ENCODE measurements at regions not wholly inside any gene's neighbourhood (a gene's known extent, or its start where the extent isn't known, plus 50 kb on each side); places are given as distances from the start of the nearest gene placed in this dataset.

- Mint-ChIP-seq H3K27ac (no peak overlapping the region), H3K9me3 (no peaks in the 10 kb centered on the region), H3K27me3 (no peaks in the 10 kb centered on the region), H3K36me3 (no peaks in the 10 kb centered on the region), H3K4me1 (no peaks in the 10 kb centered on the region), H3K4me3 (no peak overlapping the region)
- DNase-seq, result no peak
These were observed 317.6 kb downstream of the RPS24 start for GRCh38 chr10:78351283-78351682.

DNA sequence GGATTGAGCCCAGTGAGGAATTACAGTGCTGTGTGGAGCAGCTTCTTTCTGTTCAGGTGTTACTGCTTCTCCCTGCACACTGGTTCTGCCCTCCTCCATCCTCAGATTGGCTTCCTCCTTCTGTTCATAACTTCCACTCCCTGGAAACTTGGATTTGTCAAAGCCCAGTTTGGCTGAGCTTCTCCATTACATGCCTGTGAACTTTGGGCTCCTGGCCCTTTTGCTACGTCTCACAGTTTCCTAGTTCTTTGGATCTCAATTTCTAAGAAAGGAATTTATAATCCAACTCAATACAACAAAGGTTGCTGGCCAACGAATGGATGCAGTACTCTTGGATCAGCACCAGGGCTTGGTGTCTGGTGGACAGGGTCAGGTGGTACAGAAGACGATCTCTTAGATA lies 318.1 kb downstream of the RPS24 start:
- no peak overlapping the region for H3K27ac Mint-ChIP-seq
- no peaks in the 10 kb centered on the region for H3K36me3 Mint-ChIP-seq
- H3K9me3 Mint-ChIP-seq, result no peaks in the 10 kb centered on the region
- no peak for DNase-seq
- no peak overlapping the region for H3K4me3 Mint-ChIP-seq
- no peaks in the 10 kb centered on the region for H3K4me1 Mint-ChIP-seq
- H3K27me3 Mint-ChIP-seq, result no peaks in the 10 kb centered on the region

GRCh38 chr10:78353636-78354035 lies 320.0 kb downstream of the RPS24 start:
- no peaks in the 10 kb centered on the region for H3K36me3 Mint-ChIP-seq
- H3K4me1 Mint-ChIP-seq, result no peaks in the 10 kb centered on the region
- no peak overlapping the region for H3K4me3 Mint-ChIP-seq
- H3K27me3 Mint-ChIP-seq, result no peaks in the 10 kb centered on the region
- no peak for DNase-seq
- H3K9me3 Mint-ChIP-seq, result no peaks in the 10 kb centered on the region
- no peak overlapping the region for H3K27ac Mint-ChIP-seq

GRCh38 chr10:78354101-78354500 lies 320.4 kb downstream of the RPS24 start:
- Mint-ChIP-seq H3K4me1 (no peaks in the 10 kb centered on the region), H3K27me3 (no peaks in the 10 kb centered on the region), H3K27ac (no peak overlapping the region), H3K9me3 (no peaks in the 10 kb centered on the region), H3K4me3 (no peak overlapping the region), H3K36me3 (no peaks in the 10 kb centered on the region)
- no peak for DNase-seq

DNA sequence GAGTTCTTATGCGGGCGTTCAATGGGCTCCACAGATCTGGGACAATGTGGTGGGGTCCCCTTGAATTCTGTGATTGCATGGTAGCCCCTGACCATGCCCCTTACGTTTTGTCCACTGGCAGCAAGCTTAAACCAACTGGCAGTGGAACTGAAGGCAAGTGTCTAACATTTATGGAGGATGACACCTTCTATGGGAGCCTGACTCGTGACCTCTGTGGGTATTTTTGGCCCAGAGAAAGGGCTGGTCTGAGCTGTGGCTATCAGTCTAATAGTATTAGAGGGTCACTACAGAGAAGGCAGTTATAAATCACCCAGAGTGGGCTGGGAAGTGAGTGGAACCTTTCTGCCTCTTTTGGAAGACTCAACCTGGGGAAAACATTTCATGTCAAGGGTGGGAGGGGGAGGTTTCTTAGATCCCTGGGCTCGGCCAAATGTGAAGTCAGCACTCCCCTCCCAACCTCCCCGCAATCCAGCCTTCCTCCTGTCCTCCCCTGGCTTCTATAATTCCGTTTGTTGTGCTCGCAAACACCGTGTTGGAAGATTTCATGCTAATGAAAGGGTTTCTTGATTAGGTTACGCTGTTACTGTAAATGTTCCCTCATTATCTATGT lies 322.7 kb downstream of the RPS24 start:
- Mint-ChIP-seq H3K36me3 (no peaks in the 10 kb centered on the region), H3K4me1 (peaks cover 4% of the 10 kb centered on the region), H3K9me3 (no peaks in the 10 kb centered on the region), H3K27me3 (no peaks in the 10 kb centered on the region), H3K4me3 (no peak overlapping the region), H3K27ac (no peak overlapping the region)
- no peak for DNase-seq

DNA sequence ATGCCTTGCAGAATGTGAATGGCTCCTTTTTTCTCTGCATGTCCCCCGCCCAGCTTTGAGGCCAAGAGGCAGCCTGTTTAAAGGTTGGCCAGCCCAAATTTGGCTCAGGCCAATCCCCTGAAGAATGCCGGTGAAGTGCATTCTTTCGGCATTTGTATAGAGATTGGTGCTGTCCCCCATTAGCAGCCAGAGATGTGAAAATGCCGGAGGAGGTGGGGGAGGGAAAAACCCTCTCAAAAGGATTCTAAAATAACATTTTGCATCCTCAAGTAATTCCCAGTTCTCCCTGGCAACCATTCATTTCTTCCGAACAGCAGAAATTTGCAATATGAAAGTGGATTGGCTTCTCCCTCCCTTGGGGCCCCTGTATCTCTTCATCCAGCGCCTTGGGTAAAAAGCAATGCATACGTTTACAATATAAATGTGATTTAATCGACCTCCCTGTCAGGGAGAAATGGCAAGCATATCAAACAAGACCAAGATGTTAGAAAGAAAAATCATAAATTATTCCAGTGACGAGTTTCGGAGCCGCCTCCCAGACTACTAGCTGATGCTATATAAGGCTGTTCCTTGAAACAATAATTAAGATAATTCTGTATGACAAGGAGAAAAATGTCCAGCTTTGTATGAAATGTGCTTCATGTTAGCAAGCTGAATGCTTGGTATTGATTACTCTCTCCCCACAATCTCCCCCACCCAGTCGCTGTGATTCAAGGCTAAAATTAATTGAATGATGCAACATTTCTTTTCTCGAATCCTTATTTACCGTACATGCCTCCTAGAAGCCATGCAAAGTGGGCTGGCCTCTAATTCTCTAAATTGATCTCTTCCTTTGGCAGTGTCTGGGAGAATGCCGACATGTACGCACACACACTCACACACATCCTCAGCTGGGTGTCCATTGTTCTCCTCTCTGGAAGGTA lies 323.7 kb downstream of the RPS24 start:
- DNase-seq, result no peak
- Mint-ChIP-seq H3K9me3 (no peaks in the 10 kb centered on the region), H3K27me3 (no peaks in the 10 kb centered on the region)

DNA sequence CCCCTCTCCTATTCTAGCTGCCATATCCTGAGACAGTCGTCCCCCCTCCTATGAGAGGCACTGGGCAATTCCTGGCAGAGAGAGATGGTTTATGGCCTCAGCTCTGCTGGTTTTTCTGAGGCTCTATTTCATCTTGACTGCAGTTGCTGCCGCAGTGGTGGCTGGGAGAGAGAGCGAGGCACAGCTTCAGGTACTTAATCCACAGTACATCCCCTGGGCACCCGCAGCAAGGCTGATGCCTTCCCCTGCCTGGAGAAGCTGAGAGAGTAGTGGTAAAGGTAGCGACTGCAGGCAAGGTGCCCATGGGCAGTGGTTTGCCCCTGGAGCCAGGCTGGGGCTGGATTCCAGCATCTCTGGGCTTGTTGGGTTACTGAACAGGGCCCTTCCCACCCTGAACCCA lies 324.7 kb downstream of the RPS24 start:
- Mint-ChIP-seq H3K4me3 (no peak overlapping the region), H3K27me3 (no peaks in the 10 kb centered on the region), H3K36me3 (peaks cover 6% of the 10 kb centered on the region), H3K9me3 (no peaks in the 10 kb centered on the region), H3K4me1 (peaks cover 15% of the 10 kb centered on the region), H3K27ac (no peak overlapping the region)
- DNase-seq, result no peak

More for the DNA sequence above, 323.7 kb downstream of the RPS24 start:
- no peak overlapping the region for H3K4me3 Mint-ChIP-seq
- peaks cover 12% of the 10 kb centered on the region for H3K4me1 Mint-ChIP-seq
- H3K36me3 Mint-ChIP-seq, result peaks cover 5% of the 10 kb centered on the region
- H3K27ac Mint-ChIP-seq, result no peak overlapping the region

DNA sequence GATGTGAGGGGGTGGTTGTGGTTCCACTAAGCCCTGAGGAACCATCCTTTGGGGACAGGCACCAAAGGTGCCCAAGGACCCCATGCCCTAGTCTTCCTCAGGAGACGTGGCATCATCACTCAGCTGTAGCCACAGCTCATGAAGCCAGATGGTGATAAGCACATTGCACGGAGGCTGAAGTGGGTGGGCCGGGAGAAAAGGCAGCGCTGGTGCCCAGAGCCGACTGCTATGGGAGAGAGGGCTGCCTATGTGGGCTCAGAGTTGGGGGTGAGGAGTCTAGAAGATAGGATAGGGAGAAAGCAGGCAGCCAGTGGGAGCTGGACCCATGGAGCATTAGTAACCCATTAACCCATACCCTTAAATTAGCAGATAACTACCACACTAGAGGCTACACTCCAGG lies 325.3 kb downstream of the RPS24 start:
- Mint-ChIP-seq H3K4me3 (no peak overlapping the region), H3K36me3 (peaks cover 6% of the 10 kb centered on the region), H3K4me1 (peaks cover 15% of the 10 kb centered on the region), H3K9me3 (no peaks in the 10 kb centered on the region), H3K27me3 (no peaks in the 10 kb centered on the region), H3K27ac (no peak overlapping the region)
- no peak for DNase-seq

DNA sequence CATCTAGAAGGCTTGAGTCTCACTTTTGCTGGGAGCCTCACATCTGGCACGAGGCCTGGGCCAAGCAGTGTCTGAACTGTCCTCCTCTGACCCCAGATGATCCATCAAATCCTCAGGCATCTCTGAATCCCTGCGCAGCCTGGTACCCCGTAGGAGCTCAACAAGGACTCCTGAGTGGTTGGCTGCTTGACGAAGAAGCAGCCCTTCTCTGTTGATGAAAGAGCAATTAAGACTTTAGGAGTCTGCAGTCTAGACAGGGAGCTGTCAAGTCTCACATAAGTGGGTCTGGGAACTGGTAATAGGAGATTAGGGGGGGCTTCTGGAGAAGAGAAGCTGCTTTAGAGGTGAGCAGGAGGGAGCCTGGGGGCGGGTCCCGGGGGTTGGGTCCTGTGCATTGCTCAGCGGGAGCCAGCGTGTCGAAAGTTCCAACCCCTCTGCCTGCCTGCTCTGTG lies 326.0 kb downstream of the RPS24 start:
- Mint-ChIP-seq H3K27ac (no peak overlapping the region), H3K27me3 (no peaks in the 10 kb centered on the region), H3K36me3 (peaks cover 6% of the 10 kb centered on the region), H3K9me3 (no peaks in the 10 kb centered on the region), H3K4me1 (peaks cover 15% of the 10 kb centered on the region), H3K4me3 (no peak overlapping the region)
- no peak for DNase-seq

- H3K4me1 Mint-ChIP-seq, result peaks cover 15% of the 10 kb centered on the region
- DNase-seq, result no peak
- H3K36me3 Mint-ChIP-seq, result peaks cover 6% of the 10 kb centered on the region
- no peaks in the 10 kb centered on the region for H3K27me3 Mint-ChIP-seq
- H3K27ac Mint-ChIP-seq, result no peak overlapping the region
- H3K9me3 Mint-ChIP-seq, result no peaks in the 10 kb centered on the region
- no peak overlapping the region for H3K4me3 Mint-ChIP-seq
These were observed 326.6 kb downstream of the RPS24 start for GRCh38 chr10:78360284-78360683.

DNA sequence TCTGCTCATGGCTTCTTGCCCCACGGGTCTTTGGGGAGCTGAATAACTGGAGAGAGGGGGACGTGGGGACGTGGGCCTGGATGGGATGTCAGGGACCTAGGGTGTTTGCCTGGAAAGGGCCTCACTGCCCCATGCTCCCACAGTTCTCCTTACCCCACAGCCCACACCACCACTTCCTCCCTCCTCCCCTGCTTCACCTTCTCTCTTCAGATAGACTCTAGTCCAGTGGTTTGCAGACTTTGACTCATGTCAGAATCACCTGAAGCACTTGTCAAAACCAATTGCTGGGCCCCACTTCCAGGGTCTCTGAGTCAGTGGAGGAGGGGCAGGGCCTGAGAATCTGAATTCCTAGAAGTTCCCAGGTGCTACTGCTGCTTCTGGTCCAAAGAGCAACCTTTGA lies 327.4 kb downstream of the RPS24 start:
- Mint-ChIP-seq H3K27ac (no peak overlapping the region), H3K36me3 (peaks cover 6% of the 10 kb centered on the region), H3K9me3 (no peaks in the 10 kb centered on the region), H3K4me1 (peaks cover 15% of the 10 kb centered on the region), H3K27me3 (no peaks in the 10 kb centered on the region), H3K4me3 (no peak overlapping the region)
- no peak for DNase-seq

DNA sequence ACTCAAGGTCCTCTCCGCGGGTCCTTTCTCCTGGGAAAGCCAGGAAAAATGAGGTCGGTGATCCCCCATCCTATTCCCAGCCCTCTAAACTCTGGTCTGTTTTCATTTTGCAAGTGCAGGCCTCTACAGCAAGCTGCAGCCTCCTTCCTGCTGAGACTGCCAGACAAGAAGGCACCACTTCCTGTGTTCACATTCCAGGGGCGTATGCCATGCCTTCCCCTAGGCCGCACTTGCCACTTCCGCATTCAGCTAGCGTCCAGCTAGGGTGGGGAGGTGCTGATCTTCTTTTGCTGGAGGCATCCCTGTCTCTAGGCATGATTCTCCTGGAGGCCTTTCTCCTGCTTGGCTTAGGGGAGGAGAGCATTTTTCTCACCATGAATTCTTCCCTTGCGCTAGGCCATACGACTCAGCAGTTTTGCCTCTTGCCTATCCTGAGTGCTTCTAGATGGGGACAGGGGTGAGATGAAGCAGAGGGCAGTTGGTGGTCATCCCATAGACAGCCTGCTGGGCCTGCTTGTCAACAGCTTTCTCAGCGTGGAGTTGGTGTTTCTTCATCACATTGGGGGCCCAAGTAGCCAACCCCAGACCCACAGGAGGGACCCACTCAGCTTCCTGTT lies 328.9 kb downstream of the RPS24 start:
- no peaks in the 10 kb centered on the region for H3K27me3 Mint-ChIP-seq
- H3K4me1 Mint-ChIP-seq, result peaks cover 15% of the 10 kb centered on the region
- peak overlapping the region; percentile 71 for H3K27ac Mint-ChIP-seq
- no peaks in the 10 kb centered on the region for H3K9me3 Mint-ChIP-seq
- H3K4me3 Mint-ChIP-seq, result no peak overlapping the region
- H3K36me3 Mint-ChIP-seq, result peaks cover 6% of the 10 kb centered on the region
- DNase-seq, result peak; percentile 9

GRCh38 chr10:78363190-78363589 lies 329.5 kb downstream of the RPS24 start:
- no peak for DNase-seq
- peaks cover 6% of the 10 kb centered on the region for H3K36me3 Mint-ChIP-seq
- H3K9me3 Mint-ChIP-seq, result no peaks in the 10 kb centered on the region
- H3K27me3 Mint-ChIP-seq, result no peaks in the 10 kb centered on the region
- H3K4me1 Mint-ChIP-seq, result peaks cover 15% of the 10 kb centered on the region
- H3K27ac Mint-ChIP-seq, result peak overlapping the region; percentile 3
- no peak overlapping the region for H3K4me3 Mint-ChIP-seq

GRCh38 chr10:78365694-78366093 lies 332.0 kb downstream of the RPS24 start:
- no peaks in the 10 kb centered on the region for H3K27me3 Mint-ChIP-seq
- H3K4me3 Mint-ChIP-seq, result no peak overlapping the region
- H3K36me3 Mint-ChIP-seq, result peaks cover 6% of the 10 kb centered on the region
- no peaks in the 10 kb centered on the region for H3K9me3 Mint-ChIP-seq
- H3K4me1 Mint-ChIP-seq, result peaks cover 15% of the 10 kb centered on the region
- DNase-seq, result no peak
- H3K27ac Mint-ChIP-seq, result no peak overlapping the region

DNA sequence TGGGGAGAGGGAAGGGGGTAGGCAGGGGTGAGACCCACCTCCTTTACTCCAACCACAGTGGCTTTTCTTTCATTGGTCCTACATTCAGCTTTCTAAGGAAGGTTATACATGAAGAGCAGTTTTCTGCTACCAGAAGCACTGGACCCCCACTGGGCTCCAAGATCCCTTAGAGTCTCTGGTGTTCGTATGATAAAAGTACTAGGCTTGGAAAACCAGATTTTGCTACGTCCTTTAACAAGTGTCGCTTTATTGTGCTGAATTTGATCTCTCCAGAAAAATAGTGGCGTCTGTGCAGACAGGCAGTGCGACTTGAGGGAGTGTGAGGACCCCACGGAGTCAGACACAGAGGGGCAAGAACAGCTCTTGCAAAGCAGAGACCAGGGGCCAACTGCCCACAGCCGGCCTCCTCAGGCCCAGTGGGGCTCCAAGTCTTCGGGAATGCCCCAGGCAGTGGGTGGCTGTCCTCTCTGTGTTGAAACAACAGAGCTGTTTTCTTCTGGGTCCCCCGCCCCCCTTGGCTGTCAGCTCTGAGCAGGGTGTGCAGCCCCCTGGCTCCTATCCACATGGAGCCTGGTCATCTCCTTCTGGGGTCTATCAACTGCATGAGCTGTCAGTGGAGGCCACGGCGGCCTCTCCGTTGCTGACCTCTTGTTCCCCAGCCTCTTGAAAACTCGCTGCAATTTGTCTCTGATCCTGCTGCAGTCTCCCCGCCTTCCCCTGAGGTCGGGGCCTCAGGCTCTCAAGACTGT lies 333.2 kb downstream of the RPS24 start:
- Mint-ChIP-seq H3K9me3 (no peaks in the 10 kb centered on the region), H3K4me3 (no peak overlapping the region), H3K27ac (no peak overlapping the region), H3K36me3 (peaks cover 6% of the 10 kb centered on the region), H3K4me1 (peaks cover 8% of the 10 kb centered on the region), H3K27me3 (no peaks in the 10 kb centered on the region)
- DNase-seq, result no peak

Measured in activated naive CD8-positive, alpha-beta T cell treated with anti-CD3 and anti-CD28 coated beads for 36 hours (primary cell).